ENCODE measurements at regions not wholly inside any gene's neighbourhood (a gene's known extent, or its start where the extent isn't known, plus 50 kb on each side); places are given as distances from the start of the nearest gene placed in this dataset.

DNA sequence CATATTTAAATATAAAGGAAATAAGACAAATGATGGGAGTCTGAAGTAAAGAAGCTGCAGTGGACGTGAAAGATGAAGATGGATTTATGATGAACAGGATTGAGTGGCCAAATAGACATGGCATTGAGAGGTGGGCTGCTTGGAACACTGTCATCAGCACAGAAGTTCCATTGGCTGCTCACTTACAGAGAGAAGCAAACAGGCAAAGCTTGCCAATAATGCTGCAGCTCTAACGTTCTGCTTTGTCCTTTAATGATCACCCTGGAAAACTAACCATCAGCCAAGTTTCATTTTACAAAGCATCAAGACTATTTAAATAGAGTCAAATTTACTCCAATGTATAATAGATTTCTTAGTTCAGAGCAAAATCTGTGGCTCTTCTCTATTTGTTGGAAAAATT is 721.4 kb downstream of the TMTC2 start:
- no peak for DNase-seq

DNA sequence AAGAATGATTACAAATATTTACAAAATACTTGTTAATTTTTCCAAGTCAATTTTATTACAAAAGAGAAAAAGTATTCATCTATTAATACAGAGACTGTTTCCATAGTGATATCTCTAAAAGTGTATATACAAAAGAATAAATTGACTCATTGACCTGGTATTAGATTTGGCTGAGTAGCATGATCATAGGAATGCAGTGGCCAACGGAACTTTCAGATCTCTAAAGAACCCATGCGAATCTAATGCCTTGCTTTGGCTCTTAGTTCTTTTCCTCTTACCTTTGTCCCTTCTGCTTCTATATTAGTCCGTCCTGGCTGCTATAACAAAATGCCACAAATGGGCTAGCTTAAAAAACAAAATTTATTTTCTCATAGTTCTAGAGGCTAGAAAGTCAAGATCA is 717.8 kb downstream of the TMTC2 start:
- DNase-seq = no peak

DNA sequence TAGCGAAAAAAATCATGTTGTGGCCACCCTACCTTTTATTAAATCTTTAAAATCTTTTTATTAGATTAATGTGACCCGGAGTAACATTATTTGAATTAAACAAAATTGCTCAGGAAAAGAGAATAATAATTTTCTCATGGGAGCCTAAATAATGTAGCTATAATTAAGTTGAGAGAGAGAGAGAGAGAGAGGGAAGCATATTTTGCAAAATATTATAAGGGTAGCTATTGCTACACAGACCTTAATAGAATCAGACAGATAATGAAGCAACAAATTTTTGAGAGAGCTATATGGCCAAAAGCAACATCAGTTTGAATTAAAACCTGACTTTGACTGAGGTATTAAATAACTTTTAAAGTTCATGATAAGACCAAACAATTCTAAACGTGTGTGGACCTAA is 703.5 kb downstream of the TMTC2 start:
- no peak for DNase-seq

DNA sequence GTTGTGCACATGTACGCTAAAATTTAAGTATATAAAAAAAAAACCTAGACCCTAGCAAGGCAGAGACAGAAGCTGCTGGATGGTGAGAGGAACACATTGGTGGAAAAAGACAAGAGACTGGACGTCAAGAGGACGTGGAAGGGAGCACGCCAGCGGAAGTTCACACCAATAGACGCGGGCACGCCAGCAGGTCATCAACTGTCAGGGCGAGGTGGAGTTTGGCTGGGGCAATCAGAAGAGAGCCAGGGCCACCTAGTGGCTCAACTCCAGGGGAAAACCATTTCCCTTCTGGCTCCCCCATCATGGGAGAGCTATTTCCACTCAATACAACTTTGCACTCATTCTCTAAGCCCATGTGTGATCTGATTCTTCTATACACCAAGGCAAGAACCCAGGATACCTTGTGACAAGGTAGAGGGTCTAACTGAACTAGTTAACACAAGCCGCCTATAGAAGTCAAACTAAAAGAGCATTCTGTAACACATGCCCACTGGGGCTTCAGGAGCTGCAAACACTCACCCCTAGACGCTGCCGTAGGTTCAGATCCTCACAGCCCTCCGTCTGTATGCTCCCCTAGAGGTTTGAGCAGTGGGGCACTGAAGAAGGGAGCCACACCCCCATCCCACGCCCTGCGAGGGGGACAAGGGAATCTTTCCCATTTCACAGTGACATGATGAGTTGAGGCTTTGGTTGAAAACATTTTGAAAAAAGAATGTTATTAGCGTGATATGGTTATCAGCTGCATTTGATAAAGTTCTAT is 702.7 kb downstream of the TMTC2 start:
- no peak for DNase-seq

DNA sequence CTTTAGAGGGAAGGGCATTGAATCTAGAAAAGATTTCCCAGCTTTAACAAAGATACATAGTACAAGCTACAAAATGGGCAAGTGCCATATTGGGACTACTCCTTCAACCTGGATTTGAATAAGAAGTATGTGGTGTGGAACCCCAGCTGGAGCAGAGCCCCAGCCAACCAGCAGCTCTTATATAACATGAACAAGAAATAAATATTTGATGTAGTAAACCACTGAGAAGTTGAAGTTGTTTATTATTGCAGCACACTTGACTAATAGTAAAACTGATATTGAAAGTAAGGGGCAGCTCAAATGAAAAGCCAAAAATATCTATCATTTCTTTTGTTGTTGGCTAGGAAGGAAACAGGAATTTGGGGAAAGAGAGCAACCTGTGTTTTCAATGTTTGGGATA is 701.8 kb downstream of the TMTC2 start:
- no peak for DNase-seq

DNA sequence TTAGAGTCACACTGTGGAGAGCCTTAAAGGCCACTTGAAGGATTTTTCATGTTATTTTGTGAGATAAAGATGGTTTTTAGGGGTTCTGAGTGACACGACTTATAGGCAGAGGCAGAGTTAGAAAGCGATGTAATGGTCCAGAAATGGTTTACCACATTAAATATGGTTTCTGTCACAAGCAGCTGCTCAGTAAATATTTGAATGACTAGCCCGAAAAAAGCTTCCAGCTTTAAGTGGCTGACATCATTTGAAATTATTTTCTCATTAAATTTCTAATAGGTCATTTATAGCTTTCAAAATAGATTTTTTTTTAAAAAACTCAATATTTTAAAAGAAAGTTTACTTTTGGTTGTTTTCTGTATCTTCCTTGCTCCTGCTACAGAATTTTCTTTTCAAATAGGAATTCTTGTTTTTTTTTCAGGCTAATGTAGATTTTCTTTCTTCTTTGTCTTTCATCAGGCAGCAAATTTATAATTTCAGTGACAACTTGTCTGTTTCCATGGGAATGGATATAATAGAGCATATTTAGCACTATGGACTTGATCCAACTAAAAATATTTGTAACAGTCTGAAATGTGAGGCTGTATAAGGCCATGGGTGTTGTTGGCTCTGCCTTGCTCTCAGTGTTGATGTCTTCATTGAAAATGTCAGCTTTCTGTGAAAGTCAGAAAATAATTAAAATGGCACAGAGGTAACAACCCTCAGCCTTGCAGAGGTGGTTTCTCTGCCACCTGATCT is 700.0 kb downstream of the TMTC2 start:
- DNase-seq = no peak

DNA sequence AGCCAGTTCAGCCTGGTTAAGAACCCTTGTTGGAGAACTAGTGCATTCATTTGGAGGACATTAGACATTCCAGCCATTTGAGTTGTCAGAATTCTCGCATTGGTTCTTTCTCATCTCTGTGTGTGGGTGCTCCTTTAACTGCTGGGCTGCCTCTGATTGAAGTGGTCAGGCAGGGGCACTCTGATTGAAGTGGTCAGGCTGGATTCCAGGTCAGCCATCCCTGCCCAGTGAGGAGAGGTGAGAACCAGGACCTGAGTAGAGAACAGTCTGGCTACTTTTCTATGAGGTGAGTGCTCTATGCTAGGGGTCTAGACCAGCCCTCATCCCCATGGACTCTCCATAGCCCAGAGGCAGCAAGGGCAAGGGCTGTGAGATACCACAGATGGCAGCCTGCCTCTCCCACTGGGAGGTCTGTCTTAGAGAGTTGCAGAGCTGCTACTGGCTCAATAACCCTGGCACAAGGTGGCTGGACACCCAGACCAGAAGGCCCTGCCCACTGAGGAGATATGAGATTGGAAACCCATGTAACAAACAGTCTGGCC is 691.6 kb downstream of the TMTC2 start:
- DNase-seq = no peak

- no peak for DNase-seq
Measured at GRCh38 chr12:83365317-83365716, 678.6 kb downstream of the TMTC2 start.

- DNase-seq = no peak
Measured at GRCh38 chr12:83361475-83361874, 674.8 kb downstream of the TMTC2 start.

- no peak for DNase-seq
Measured at GRCh38 chr12:83361071-83361470, 674.4 kb downstream of the TMTC2 start.

DNA sequence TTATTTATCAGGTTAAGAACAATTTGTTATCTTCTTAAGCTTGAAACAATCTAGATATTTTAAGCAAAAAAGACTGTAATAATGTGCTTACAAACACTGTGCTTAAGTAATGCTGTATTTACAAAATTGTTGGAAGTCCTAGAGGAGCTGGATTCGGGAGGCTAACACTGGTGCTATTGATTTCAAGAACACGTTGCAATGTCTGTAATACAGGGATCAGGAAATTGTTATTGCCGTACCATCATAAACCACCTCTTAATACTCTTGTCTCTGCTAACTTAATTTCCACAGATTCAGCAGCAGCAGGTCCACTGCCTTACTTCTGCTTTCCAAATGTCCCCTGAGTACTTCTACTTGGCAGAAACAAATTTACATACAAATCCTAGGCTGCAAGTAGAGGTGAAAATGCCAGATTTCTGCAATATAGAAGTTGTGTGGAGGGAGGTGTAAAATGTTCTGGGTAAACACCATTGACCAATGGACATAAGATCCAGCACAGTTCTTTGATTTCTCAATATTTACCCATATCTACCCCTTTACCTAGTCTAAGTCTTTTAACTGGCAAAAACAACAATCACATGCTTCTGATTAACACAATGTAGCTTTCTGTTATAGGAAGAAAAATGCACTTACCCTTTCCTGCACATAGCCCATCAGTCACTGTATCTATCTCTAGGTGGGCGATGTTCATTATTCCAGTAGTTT is 663.4 kb downstream of the TMTC2 start:
- DNase-seq = no peak

GRCh38 chr12:83346333-83346732 is 659.6 kb downstream of the TMTC2 start:
- DNase-seq = no peak

GRCh38 chr12:83343767-83344166 is 657.1 kb downstream of the TMTC2 start:
- DNase-seq = no peak

DNA sequence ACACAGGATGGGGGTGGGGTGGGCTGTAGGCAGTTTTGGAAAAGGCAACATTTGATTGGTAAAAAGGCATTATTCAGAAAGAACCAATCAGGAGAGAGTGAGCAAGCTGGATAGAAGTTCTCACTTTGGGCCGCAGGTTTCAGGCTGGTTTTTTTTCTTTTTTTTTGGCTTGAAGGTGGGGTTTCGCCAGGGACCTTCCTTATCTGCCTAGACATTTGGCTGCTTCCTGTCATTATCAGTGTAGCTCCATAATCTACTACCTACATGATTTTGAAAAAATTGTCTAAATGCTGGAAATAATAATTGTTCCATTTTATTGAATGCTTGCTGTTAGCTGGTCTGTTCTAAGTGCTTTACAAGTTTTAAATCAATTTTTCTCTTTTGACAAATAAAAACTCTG is 649.0 kb downstream of the TMTC2 start:
- no peak for DNase-seq

- no peak for DNase-seq
Measured at GRCh38 chr12:83326666-83327065, 640.0 kb downstream of the TMTC2 start.

GRCh38 chr12:83323866-83324265 is 637.2 kb downstream of the TMTC2 start:
- DNase-seq = no peak

- no peak for DNase-seq
Measured at GRCh38 chr12:83322809-83323208, 636.1 kb downstream of the TMTC2 start.

- DNase-seq = no peak
Measured at GRCh38 chr12:83321971-83322370, 635.3 kb downstream of the TMTC2 start.

GRCh38 chr12:83320350-83320749 is 633.6 kb downstream of the TMTC2 start:
- DNase-seq = no peak

- no peak for DNase-seq
Measured at GRCh38 chr12:83318386-83319098, 631.8 kb downstream of the TMTC2 start.

DNA sequence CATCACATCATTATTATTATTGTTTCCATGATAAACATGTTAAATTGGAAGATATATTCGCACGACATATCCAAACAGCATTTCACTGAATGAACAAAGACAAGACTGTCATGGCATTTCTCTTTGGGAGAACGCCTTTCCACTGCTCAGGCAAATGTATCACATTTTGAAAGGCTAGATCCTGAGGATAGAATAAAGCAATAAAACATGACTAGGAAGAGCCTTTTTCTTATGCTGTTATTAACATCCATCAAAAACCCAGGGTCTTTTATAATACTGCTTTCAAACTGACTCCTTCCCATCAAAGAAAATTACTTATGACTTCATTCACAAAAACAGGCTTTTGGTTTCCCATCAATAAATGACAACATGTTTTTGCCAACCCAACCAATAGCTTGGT is 630.9 kb downstream of the TMTC2 start:
- no peak for DNase-seq

DNA sequence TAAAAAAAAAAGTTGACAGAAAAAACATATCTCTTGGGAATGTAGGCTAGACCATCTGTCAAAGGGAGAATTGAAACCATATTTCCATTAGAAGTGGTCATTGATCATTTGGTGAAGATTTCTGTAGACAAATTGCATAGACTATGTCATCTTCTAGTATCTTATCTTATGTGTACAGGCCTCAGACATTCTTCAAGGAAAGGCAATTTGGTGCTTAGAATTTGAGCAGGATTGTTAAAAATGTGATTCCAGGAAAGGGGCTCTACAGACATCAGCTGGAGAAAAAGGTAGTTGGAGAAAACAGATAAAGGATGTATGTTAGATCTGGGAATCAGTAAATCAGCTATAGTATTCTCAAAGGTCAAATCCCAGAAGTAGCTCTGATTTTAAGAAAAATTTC is 627.1 kb downstream of the TMTC2 start:
- DNase-seq = no peak

DNA sequence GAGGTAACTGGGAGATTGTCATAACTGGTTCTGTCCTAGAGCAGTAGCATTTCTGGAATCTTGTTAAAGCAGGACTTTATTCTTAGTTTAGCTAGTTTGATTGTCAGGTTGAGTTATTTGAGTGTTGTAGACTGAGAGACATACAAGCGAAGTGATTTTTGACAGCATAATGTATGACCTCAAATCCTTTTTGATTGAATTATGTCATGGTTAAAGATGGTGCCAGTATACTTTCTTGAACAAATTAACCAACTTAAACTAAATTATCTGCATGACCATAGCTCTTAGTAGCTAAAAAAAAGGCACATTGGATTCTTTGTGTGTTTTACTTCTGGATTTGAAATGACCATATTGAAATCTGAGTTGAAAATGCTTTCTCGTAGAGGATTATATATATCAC is 626.6 kb downstream of the TMTC2 start:
- no peak for DNase-seq

Data from amniotic stem cell (primary cell).